Hepatocyte (in vitro differentiated cells): ENCODE measurements at regions not wholly inside any gene's neighbourhood (a gene's known extent, or its start where the extent isn't known, plus 50 kb on each side); places are given as distances from the start of the nearest gene placed in this dataset.

ENCODE experiments used
- EZH2 ChIP-seq: fragments of 200-600 bp; sonication (generic); IDR thresholded peaks from 2 replicates; pipeline ENCODE4 v1.6.1; 2016; ENCODE audit warnings: antibody characterized with exemption, mild to moderate bottlenecking, borderline replicate concordance
- TF ChIP-seq, protein P1 (sequence below): fragments of 200-600 bp; sonication (generic); IDR thresholded peaks from 2 replicates; pipeline ENCODE4 v1.5.1; 2016; ENCODE audit warnings: antibody characterized with exemption, mild to moderate bottlenecking; ENCODE audit not compliant: poor library complexity

DNA sequence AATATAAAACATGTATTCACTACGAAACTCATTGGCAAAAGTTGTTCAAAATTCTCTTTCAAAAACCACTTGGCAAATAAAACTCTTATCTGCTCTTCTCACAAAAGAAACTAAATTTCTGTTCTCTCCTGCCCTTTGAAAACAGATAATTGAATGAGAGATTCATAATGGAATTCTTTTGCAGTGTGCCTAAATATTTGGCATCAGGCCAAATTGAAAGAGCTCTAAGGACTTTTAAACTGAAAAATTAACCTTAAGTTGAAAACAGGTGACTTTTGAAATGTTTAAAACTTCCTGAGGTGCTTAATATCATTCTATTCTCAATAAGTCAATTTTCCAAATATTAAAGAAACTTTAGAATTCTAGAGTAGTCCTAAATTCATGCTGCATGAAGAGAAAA lies 136.4 kb downstream of the FSCB start:
- TF ChIP-seq, protein P1, sequence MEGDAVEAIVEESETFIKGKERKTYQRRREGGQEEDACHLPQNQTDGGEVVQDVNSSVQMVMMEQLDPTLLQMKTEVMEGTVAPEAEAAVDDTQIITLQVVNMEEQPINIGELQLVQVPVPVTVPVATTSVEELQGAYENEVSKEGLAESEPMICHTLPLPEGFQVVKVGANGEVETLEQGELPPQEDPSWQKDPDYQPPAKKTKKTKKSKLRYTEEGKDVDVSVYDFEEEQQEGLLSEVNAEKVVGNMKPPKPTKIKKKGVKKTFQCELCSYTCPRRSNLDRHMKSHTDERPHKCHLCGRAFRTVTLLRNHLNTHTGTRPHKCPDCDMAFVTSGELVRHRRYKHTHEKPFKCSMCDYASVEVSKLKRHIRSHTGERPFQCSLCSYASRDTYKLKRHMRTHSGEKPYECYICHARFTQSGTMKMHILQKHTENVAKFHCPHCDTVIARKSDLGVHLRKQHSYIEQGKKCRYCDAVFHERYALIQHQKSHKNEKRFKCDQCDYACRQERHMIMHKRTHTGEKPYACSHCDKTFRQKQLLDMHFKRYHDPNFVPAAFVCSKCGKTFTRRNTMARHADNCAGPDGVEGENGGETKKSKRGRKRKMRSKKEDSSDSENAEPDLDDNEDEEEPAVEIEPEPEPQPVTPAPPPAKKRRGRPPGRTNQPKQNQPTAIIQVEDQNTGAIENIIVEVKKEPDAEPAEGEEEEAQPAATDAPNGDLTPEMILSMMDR: no peak
- TF ChIP-seq EZH2: no peak
